Mammary epithelial cell (primary cell): ENCODE measurements at regions not wholly inside any gene's neighbourhood (a gene's known extent, or its start where the extent isn't known, plus 50 kb on each side); places are given as distances from the start of the nearest gene placed in this dataset.

ENCODE experiments used
- EZH2 ChIP-seq: IDR thresholded peaks from 2 replicates; pipeline ENCODE4 v1.6.1; 2012; ENCODE audit warnings: low read length, inconsistent platforms, borderline replicate concordance
- TF ChIP-seq, protein P1 (sequence below), 2 donors: IDR thresholded peaks in 1 of 2; conservative IDR thresholded peaks in 1 of 2; 2 replicates each; pipeline ENCODE4 v1.5.1; 2011 to 2012; ENCODE audit warnings: inconsistent platforms in 2 of 2, low read length in 2 of 2, mild to moderate bottlenecking in 2 of 2, control low read depth in 1 of 2, low read depth in 1 of 2; ENCODE audit not compliant: insufficient read depth in 1 of 2; ENCODE audit errors: extremely low read depth in 1 of 2

- TF ChIP-seq, protein P1, sequence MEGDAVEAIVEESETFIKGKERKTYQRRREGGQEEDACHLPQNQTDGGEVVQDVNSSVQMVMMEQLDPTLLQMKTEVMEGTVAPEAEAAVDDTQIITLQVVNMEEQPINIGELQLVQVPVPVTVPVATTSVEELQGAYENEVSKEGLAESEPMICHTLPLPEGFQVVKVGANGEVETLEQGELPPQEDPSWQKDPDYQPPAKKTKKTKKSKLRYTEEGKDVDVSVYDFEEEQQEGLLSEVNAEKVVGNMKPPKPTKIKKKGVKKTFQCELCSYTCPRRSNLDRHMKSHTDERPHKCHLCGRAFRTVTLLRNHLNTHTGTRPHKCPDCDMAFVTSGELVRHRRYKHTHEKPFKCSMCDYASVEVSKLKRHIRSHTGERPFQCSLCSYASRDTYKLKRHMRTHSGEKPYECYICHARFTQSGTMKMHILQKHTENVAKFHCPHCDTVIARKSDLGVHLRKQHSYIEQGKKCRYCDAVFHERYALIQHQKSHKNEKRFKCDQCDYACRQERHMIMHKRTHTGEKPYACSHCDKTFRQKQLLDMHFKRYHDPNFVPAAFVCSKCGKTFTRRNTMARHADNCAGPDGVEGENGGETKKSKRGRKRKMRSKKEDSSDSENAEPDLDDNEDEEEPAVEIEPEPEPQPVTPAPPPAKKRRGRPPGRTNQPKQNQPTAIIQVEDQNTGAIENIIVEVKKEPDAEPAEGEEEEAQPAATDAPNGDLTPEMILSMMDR (conservative IDR thresholded peaks at IDR 0.05 in 1 of 2, IDR thresholded peaks at IDR 0.05 in 1 of 2; ENCODE audit: extremely low read depth in 1 of 2, insufficient read depth in 1 of 2, low read depth in 1 of 2, low read length in 2 of 2), result no peak
- no peak for TF ChIP-seq EZH2
Measured at GRCh38 chr5:125404056-125404455, 657.6 kb upstream of the ZNF608 start.
